Erythroblast (primary cell): ENCODE measurements at regions not wholly inside any gene's neighbourhood (a gene's known extent, or its start where the extent isn't known, plus 50 kb on each side); places are given as distances from the start of the nearest gene placed in this dataset.

Source experiments
- GATA1 ChIP-seq: IDR thresholded peaks from 2 replicates; pipeline ENCODE4 v1.6.1; 2011; ENCODE audit warnings: low read depth, mild to moderate bottlenecking, control low read depth, low read length, moderate library complexity
- POLR2A ChIP-seq: IDR thresholded peaks from 2 replicates; pipeline ENCODE4 v1.6.1; 2011; ENCODE audit warnings: mild to moderate bottlenecking, low read length

GRCh38 chr1:101379037-101379436, 142.2 kb downstream of the S1PR1 start:
- TF ChIP-seq POLR2A (no peak), GATA1 (no peak)
